ENCODE measurements at regions not wholly inside any gene's neighbourhood (a gene's known extent, or its start where the extent isn't known, plus 50 kb on each side); places are given as distances from the start of the nearest gene placed in this dataset.

- no peak for DNase-seq (ENCODE audit: low spot score)
Measured at GRCh38 chr9:8085986-8086385, 286.4 kb upstream of the DMAC1 start.

GRCh38 chr9:8078641-8079140, 279.1 kb upstream of the DMAC1 start:
- no peak for DNase-seq (ENCODE audit: low spot score)

- no peak for DNase-seq (ENCODE audit: low spot score)
Measured at GRCh38 chr9:8074713-8075286, 275.2 kb upstream of the DMAC1 start.

GRCh38 chr9:8071445-8071798, 271.8 kb upstream of the DMAC1 start:
- no peak for DNase-seq (ENCODE audit: low spot score)

- DNase-seq (ENCODE audit: low spot score) = no peak
Measured at GRCh38 chr9:8070779-8071444, 271.3 kb upstream of the DMAC1 start.

- DNase-seq (ENCODE audit: low spot score) = no peak
Measured at GRCh38 chr9:8062459-8062858, 262.9 kb upstream of the DMAC1 start.

GRCh38 chr9:8053501-8053900, 253.9 kb upstream of the DMAC1 start:
- no peak for DNase-seq (ENCODE audit: low spot score)

GRCh38 chr9:8052991-8053390, 253.4 kb upstream of the DMAC1 start:
- DNase-seq (ENCODE audit: low spot score) = no peak

GRCh38 chr9:8037745-8038144, 238.2 kb upstream of the DMAC1 start:
- DNase-seq (ENCODE audit: low spot score) = no peak

- DNase-seq (ENCODE audit: low spot score) = no peak
Measured at GRCh38 chr9:8036914-8037524, 237.4 kb upstream of the DMAC1 start.

- DNase-seq (ENCODE audit: low spot score) = no peak
Measured at GRCh38 chr9:8033794-8034193, 234.2 kb upstream of the DMAC1 start.

- DNase-seq (ENCODE audit: low spot score) = no peak
Measured at GRCh38 chr9:8030095-8030494, 230.5 kb upstream of the DMAC1 start.

- DNase-seq (ENCODE audit: low spot score) = no peak
Measured at GRCh38 chr9:8027351-8027750, 227.8 kb upstream of the DMAC1 start.

- DNase-seq (ENCODE audit: low spot score) = no peak
Measured at GRCh38 chr9:8025551-8025950, 226.0 kb upstream of the DMAC1 start.

- DNase-seq (ENCODE audit: low spot score) = no peak
Measured at GRCh38 chr9:8020186-8020585, 220.6 kb upstream of the DMAC1 start.

GRCh38 chr9:8019636-8020035, 220.1 kb upstream of the DMAC1 start:
- DNase-seq (ENCODE audit: low spot score) = no peak

GRCh38 chr9:8014997-8015682, 215.6 kb upstream of the DMAC1 start:
- no peak for DNase-seq (ENCODE audit: low spot score)

GRCh38 chr9:8012986-8013385, 213.4 kb upstream of the DMAC1 start:
- DNase-seq (ENCODE audit: low spot score) = no peak

GRCh38 chr9:8011974-8012373, 212.4 kb upstream of the DMAC1 start:
- no peak for DNase-seq (ENCODE audit: low spot score)

- no peak for DNase-seq (ENCODE audit: low spot score)
Measured at GRCh38 chr9:7996558-7996957, 197.0 kb upstream of the DMAC1 start.

- DNase-seq (ENCODE audit: low spot score) = no peak
Measured at GRCh38 chr9:7988644-7989280, 189.2 kb upstream of the DMAC1 start.

GRCh38 chr9:7984692-7985091, 185.1 kb upstream of the DMAC1 start:
- no peak for DNase-seq (ENCODE audit: low spot score)

- DNase-seq (ENCODE audit: low spot score) = no peak
Measured at GRCh38 chr9:7984203-7984602, 184.6 kb upstream of the DMAC1 start.
